HG02970 (cell line): ENCODE measurements at regions not wholly inside any gene's neighbourhood (a gene's known extent, or its start where the extent isn't known, plus 50 kb on each side); places are given as distances from the start of the nearest gene placed in this dataset.

Experiments used
- ATAC-seq: cut with Tn5 transposase; IDR thresholded peaks from one replicate; pipeline ENCODE4 v1.9.1; 2021; ENCODE audit warnings: mild to moderate bottlenecking, moderate library complexity, moderate number of reproducible peaks; ENCODE audit not compliant: unreplicated experiment, low FRiP score

DNA sequence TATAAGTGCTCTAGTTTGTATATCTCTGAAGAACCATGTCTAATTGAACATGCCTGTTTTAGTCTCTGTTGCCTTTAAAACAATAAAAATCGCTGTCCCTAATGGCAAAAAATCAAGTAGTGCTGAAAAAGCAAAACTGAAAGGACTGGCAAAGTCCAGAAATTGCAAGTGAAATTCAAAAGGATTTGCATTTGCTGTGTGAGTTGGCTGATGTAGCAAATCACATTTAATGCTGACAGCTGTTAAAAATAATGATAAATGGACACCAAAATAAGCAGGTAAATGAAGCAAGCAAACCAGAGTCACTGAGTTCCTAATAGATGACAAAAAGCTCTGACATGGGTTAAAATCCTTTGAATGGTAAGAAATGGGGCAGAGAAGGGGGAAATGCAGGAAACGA lies 874.1 kb downstream of the GRM8 start:
- ATAC-seq: no peak

- peak; percentile 66 for ATAC-seq
Observed at GRCh38 chr7:126370038-126370668, 882.6 kb downstream of the GRM8 start.

DNA sequence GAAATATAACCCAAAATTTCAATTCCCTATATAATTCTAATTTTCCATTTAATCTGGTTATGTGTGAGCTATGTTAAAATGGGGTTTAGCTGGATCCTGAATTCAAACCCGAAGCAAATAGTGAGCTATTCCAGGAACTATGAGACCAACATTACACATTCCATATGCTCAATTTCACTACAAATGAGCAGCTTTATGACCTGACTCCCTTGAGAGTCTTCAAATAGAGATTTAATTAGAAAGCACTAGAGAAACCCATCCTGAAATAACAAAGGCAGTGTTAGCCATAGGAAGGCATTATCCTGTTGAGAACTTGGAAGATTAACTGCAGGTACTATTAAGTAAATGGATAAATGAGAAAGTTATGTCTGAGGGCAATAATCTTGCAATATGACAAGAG lies 890.0 kb downstream of the GRM8 start:
- ATAC-seq: no peak

DNA sequence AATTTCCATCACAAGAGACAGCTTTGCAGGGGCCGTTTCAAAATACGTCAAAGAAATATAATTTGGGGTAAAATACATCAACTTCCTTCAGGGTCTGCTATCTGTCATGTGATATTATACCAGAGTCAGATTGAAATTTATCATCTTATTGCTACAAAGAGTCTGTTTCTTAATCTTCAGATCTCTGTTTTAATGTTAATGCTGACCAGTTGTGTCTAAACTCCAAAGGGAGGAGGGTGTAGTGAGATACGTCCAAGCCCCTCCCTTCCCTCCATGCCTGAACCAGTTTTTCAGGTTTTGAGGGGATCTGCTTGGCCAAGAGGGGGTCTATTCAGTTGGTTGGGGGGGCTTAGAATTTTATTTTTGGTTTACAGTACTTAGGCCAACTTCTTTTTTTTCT lies 891.6 kb downstream of the GRM8 start:
- ATAC-seq: no peak

DNA sequence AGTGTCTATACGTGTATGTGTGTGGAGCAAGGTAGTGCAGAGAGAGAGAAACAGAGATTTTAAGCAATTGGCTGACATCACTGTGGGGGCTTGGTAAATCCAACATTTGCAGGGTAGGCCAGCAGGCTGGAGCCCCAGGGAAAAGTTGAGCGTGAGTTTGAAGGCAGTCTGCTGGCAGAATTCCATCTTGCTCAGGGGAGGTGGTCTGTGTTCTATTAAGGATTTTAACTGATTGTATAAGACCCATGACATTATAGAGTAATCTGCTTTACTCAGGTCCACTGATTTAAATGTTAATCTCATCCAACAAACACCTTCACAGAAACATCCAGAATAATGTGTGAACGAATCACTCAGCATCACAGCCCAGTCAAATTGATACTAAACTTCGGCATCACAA lies 912.9 kb downstream of the GRM8 start:
- ATAC-seq: no peak

DNA sequence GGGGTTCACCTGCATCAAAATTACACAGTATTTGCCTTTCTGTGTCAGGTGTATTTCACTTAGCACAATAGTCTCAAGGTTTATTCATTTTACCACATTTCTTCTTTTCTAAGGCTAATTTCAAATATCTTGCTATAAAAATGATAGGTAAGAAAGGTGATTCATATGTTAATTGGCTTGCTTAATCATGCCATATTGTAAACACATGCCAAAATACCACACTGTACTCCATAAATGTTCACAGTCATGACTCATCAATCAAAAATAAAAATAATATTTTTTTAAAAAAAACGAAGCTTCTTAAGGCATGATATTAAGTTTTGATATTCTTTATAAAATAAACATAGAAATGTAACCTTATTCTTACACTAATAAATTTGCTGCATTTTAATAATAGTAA lies 947.1 kb downstream of the GRM8 start:
- ATAC-seq: no peak

- ATAC-seq: no peak
Observed at GRCh38 chr7:126303926-126304325, 948.8 kb downstream of the GRM8 start.

GRCh38 chr7:126302639-126303038 lies 950.1 kb downstream of the GRM8 start:
- no peak for ATAC-seq

DNA sequence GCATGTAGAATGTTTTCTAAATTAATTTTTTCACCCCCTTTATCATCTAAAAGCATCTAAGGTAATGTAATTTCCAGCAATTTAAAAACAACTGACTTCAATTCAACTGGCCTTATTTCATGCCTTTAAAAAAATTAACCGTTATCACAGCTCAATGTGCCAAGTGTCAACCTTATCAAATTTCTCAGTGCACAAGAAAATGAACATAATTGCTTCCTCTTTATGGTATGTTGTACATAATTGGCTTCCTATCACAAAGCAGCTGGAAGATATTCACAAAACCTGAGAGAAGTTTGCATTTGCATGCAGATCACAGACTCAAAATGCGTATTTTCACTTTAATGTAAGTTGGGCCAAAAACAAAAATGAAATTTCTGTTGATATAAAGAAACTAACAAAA lies 966.4 kb downstream of the GRM8 start:
- ATAC-seq: no peak

DNA sequence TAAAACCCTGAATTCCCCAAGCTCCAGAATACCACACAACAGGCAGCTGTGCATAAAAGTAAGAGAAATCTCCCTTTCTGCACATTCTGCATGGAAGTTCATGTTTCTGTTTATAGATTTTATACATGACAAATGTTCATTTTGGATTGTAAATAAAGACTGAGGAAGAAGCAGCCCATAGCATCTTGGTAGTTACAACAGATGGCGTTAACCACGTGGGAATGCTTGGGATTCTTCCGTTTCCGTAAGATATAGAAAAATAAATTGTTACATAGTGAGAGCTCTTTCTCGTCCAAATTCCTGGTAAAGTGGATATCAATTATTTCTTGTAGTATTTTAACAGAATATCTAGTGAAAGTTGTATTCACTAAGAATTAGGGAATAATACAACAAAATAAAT lies 1016.5 kb downstream of the GRM8 start:
- no peak for ATAC-seq

GRCh38 chr7:126228356-126229061 lies 1024.2 kb downstream of the GRM8 start:
- no peak for ATAC-seq

- no peak for ATAC-seq
Observed at GRCh38 chr7:126227643-126228042, 1025.1 kb downstream of the GRM8 start.

DNA sequence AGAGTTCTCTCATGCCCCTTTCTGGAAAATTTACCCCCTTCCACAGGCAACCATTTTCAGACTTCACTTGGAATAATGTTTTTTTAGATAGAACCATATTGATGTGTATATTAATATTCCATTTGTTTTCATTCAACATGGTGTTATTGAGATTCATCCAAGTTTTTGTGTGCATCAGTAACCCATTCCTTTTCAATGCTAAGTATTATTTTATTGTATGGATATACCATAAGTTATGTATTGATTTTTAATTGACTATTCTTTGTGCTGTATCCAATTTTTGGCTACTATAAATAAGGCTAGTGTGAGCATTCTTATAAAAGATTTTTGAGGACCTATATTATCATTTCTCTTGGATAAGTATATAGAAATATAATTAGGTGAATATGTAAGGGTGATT lies 1025.7 kb downstream of the GRM8 start:
- ATAC-seq: no peak

- ATAC-seq: no peak
Observed at GRCh38 chr7:126223729-126224128, 1029.0 kb downstream of the GRM8 start.

DNA sequence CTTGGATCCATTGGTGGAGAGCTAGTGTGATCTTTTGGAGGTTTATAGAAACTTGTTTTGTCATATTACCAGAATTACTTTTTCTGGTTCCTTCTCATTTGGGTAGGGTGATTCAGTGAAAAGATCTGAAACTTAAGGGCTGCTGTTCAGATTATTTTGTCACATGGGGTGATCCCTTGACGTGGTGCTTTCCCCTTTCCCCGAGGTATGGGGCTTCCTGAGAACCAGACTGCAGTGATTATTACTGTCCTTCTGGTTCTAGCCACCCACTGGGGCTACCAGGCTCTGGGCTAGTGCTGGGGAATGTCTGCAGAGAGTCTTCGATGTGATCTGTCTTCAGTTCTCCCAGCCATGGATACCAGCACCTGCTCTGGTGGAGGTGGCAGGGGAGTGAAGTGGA lies 1030.0 kb downstream of the GRM8 start:
- ATAC-seq: no peak

DNA sequence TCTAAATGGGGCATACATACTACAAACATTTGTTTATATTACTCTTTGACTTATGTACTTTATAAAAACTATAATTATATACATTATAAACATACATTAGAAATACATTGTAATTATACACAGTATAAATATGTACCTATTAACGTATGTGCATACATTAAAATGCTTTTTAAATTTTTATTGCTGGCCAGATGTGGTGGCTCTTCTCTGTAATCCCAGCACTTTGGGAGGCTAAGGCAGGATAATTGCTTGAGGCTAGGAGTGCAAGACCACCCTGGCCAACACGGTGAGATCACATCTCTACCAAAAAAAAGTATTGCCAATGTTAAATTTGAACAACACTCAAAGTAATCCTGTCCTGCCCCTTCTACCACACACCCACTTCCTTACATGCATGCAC lies 1037.0 kb downstream of the GRM8 start:
- no peak for ATAC-seq

DNA sequence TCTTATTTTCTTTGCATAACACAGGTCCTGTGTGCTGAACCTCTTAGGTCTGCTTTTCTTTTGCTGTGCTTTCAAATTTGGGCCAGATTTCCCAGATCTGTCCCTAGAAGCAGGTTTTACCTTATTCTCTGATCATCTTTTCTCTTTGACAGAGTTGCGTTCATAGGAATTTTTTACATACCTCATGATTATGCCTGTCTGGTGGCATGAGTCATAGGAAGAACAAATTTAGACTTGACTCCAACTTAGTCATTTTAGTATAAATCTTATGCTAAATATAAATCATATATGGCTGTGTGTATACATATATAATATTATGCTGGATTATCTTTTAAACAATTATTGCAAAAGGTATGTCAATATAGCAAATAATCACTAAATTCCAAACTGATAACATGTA lies 1038.9 kb downstream of the GRM8 start:
- ATAC-seq: no peak

DNA sequence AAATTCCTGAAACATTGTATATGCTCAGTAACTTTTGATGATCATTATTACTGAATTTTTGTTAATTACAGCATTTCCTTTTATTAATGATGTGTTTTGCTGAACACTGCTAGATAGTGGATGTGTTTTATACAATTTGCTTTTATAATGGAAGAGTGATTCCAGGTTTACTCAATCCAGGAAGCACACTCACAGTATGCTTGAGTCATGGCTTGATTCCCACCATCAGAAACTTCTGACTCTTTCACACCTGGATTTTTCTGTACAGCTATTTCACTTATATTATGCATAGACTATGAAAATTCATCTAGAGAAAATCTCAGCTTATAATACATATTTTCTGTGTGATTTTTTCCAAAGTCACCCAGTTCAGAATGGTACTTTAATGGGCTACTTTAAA lies 1040.9 kb downstream of the GRM8 start:
- no peak for ATAC-seq

DNA sequence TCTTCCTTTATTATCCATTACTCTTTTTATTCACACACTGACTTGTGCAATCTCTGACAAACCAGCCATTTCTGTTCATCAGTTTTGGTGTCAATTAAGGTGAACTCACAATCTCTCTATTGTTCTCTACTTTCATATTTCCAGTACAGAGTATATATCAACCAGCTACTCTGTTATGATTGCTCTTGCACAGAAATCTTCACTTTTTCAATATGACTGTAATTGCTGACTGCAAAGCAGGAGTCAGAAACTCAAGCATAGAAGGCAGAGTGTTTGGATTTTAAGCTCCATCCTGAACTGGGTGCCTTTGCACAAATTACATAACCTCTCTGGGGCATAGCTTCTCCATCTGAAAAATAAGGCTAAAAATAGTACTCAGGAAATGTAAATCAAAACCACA lies 1042.0 kb downstream of the GRM8 start:
- no peak for ATAC-seq

- ATAC-seq: no peak
Observed at GRCh38 chr7:126203185-126203584, 1049.6 kb downstream of the GRM8 start.

DNA sequence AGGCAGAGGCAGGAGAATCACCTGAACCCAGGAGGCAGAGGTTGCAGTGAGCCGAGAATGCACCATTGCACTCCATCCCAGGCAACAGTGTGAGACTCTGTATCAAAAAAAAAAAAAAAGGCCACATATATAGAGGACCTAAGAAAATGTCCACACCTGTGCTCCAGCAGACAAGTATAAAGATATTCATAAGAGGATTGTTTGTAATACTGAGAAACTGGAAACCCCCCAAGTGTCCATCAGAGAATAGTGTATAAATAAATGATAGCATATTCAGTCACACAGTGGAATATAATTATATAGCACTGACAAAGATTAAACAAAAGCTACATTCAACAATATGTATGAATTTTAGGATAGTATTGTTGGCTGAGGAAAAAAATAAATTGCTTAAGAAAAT lies 1050.6 kb downstream of the GRM8 start:
- ATAC-seq: no peak

DNA sequence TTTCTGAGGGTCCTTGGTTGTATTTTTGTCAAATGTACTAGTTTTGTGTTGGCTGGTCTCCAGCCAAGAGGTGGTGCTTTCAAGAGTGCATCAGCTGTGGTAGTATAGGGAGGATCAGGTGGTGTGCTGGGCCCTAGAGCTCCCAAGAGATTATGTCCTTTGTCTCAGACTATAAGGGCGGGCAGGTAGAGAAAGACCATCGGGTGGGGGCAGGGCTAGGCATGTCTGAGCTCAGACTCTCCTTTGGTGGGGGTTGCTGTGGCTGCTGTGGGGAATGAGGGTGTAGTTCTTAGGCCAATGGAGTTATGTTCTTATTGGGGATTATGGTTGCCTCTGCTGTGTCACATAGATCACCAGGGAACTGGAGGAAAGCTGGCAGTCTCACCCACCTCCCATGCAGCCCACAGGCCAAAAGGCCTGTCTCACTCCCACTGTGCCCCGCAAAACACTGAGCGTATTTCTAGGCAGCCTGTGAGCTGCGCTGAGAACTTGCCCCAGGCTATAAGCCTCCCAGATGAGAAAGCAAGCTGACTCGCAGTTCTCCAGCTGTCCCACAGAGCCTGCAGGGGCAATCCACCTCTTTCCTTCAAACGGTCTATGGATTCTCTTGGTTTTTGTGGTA lies 1066.7 kb downstream of the GRM8 start:
- ATAC-seq: no peak
